Sigmoid colon (tissue), 4 donors: ENCODE measurements at regions not wholly inside any gene's neighbourhood (a gene's known extent, or its start where the extent isn't known, plus 50 kb on each side); places are given as distances from the start of the nearest gene placed in this dataset.

ENCODE experiments used
- EP300 ChIP-seq, 4 donors: sonication (generic); formaldehyde crosslinking; IDR thresholded peaks; one replicate each; pipeline ENCODE4 v1.6.1; 2017; ENCODE audit warnings: antibody characterized with exemption in 4 of 4
- POLR2A ChIP-seq, 2 donors: fragments of 450-650 bp; IDR thresholded peaks; one replicate each; pipeline ENCODE4 v1.6.1; 2016; ENCODE audit warnings: antibody characterized with exemption in 2 of 2, mild to moderate bottlenecking in 2 of 2, moderate library complexity in 2 of 2
- TF ChIP-seq, protein P1 (sequence below), 4 experiments: fragments of 450-650 bp in 3 of 4; fragments of 200-600 bp in 1 of 4; IDR thresholded peaks; one replicate each; pipeline ENCODE4 v1.5.1; 2016 to 2019; ENCODE audit warnings: antibody characterized with exemption in 4 of 4, mild to moderate bottlenecking in 3 of 4, moderate library complexity in 2 of 4

DNA sequence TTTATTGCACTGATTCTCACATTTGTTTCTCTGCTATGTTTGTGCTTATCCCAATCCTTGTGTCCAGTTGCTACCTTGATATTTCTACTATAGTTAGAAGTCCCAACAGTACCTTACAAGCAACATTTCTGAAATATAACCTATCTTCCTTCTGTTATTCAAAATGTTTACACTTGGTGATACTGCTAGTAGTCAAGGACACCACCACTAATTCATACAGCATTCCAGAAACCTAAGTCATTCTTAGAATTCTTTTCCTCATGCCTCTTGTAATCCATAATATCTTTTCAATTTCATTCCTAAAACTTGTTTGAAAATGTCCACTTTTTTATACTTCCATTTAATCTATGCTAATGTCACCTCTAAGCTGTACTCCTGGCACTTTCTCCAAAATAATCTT is 2132.1 kb downstream of the NCAM2 start:
- TF ChIP-seq, protein P1, sequence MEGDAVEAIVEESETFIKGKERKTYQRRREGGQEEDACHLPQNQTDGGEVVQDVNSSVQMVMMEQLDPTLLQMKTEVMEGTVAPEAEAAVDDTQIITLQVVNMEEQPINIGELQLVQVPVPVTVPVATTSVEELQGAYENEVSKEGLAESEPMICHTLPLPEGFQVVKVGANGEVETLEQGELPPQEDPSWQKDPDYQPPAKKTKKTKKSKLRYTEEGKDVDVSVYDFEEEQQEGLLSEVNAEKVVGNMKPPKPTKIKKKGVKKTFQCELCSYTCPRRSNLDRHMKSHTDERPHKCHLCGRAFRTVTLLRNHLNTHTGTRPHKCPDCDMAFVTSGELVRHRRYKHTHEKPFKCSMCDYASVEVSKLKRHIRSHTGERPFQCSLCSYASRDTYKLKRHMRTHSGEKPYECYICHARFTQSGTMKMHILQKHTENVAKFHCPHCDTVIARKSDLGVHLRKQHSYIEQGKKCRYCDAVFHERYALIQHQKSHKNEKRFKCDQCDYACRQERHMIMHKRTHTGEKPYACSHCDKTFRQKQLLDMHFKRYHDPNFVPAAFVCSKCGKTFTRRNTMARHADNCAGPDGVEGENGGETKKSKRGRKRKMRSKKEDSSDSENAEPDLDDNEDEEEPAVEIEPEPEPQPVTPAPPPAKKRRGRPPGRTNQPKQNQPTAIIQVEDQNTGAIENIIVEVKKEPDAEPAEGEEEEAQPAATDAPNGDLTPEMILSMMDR (IDR thresholded peaks at IDR 0.05), result no peak
- TF ChIP-seq EP300 (IDR thresholded peaks at IDR 0.05) (no peak), POLR2A (IDR thresholded peaks at IDR 0.05) (no peak)
